ENCODE measurements at regions not wholly inside any gene's neighbourhood (a gene's known extent, or its start where the extent isn't known, plus 50 kb on each side); places are given as distances from the start of the nearest gene placed in this dataset.

DNA sequence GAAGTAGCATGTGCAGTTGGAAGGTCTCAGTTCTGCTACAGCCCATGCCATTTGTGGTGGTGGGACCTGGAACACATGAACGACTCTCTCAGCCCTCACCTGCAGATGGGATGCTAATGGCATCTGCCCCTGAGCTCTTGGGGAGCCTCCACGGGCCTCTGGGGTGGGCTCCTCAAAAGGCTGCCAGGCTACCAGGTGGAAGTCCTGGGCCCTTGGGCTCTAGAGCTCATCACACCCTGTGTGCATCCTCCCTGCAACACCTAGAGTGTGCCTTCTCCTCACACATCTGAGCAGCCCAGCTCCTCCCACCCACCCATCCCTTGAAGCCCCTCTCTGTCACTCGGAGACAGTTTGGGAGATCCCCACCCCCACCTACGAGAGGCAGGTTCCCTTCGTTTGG is 231.8 kb upstream of the MYT1L start:
- TF ChIP-seq, protein P1, sequence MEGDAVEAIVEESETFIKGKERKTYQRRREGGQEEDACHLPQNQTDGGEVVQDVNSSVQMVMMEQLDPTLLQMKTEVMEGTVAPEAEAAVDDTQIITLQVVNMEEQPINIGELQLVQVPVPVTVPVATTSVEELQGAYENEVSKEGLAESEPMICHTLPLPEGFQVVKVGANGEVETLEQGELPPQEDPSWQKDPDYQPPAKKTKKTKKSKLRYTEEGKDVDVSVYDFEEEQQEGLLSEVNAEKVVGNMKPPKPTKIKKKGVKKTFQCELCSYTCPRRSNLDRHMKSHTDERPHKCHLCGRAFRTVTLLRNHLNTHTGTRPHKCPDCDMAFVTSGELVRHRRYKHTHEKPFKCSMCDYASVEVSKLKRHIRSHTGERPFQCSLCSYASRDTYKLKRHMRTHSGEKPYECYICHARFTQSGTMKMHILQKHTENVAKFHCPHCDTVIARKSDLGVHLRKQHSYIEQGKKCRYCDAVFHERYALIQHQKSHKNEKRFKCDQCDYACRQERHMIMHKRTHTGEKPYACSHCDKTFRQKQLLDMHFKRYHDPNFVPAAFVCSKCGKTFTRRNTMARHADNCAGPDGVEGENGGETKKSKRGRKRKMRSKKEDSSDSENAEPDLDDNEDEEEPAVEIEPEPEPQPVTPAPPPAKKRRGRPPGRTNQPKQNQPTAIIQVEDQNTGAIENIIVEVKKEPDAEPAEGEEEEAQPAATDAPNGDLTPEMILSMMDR (IDR thresholded peaks at IDR 0.05 in 2 of 3, conservative IDR thresholded peaks at IDR 0.05 in 1 of 3; ENCODE audit: borderline replicate concordance in 1 of 3, insufficient read depth in 1 of 3, low read depth in 2 of 3, low read length in 2 of 3): no peak
- TF ChIP-seq POLR2A (IDR thresholded peaks at IDR 0.05; ENCODE audit: borderline replicate concordance, extremely low read depth, insufficient read depth, insufficient read length) (no peak), EZH2phosphoT487 (IDR thresholded peaks at IDR 0.05; ENCODE audit: borderline replicate concordance) (no peak), TCF7L2 (IDR thresholded peaks at IDR 0.05; ENCODE audit: borderline replicate concordance, extremely low read depth, insufficient read depth, insufficient read length) (no peak), RAD21 (IDR thresholded peaks at IDR 0.05; ENCODE audit: low read depth) (no peak), EZH2 (IDR thresholded peaks at IDR 0.05) (no peak), SIN3A (IDR thresholded peaks at IDR 0.05; ENCODE audit: low read depth) (no peak), CEBPB (IDR thresholded peaks at IDR 0.05; ENCODE audit: low read depth) (no peak), POLR2AphosphoS5 (IDR thresholded peaks at IDR 0.05; ENCODE audit: low read depth, low read length) (no peak), ZFX (IDR thresholded peaks at IDR 0.05) (no peak)
- TF ChIP-seq, protein P2, sequence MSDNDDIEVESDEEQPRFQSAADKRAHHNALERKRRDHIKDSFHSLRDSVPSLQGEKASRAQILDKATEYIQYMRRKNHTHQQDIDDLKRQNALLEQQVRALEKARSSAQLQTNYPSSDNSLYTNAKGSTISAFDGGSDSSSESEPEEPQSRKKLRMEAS (IDR thresholded peaks at IDR 0.05): no peak

All from HCT116 (cell line).